Vagina (tissue), 2 donors: ENCODE measurements at regions not wholly inside any gene's neighbourhood (a gene's known extent, or its start where the extent isn't known, plus 50 kb on each side); places are given as distances from the start of the nearest gene placed in this dataset.

Experiments used
- DNase-seq, 2 donors: peaks; one replicate each; pipeline ENCODE4 v3.0.0-alpha.2; 2017; ENCODE audit errors: extremely low spot score in 2 of 2
- H3K27ac ChIP-seq: fragments of 200-600 bp; sonication (generic); one replicate; pipeline ENCODE4 v1.5.1; 2019
- H3K27me3 ChIP-seq: fragments of 200-600 bp; sonication (generic); one replicate; pipeline ENCODE4 v1.5.1; 2019
- H3K36me3 ChIP-seq, 2 donors: fragments of 200-600 bp; sonication (generic); one replicate each; pipeline ENCODE4 v1.5.1; 2017 to 2019
- H3K4me1 ChIP-seq: fragments of 200-600 bp; sonication (generic); one replicate; pipeline ENCODE4 v1.5.1; 2019
- H3K4me3 ChIP-seq, 2 donors: fragments of 200-600 bp; sonication (generic); 1 replicate in 1 of 2; 2 replicates in 1 of 2; pipeline ENCODE4 v1.5.1; 2016 to 2019
- H3K9me3 ChIP-seq: fragments of 200-600 bp; sonication (generic); one replicate; pipeline ENCODE4 v1.5.1; 2019
- POLR2A ChIP-seq, 2 donors: fragments of 450-650 bp; IDR thresholded peaks; one replicate each; pipeline ENCODE4 v1.6.1; 2017; ENCODE audit warnings: antibody characterized with exemption in 2 of 2, mild to moderate bottlenecking in 2 of 2, moderate library complexity in 2 of 2
- POLR2AphosphoS5 ChIP-seq, 2 donors: sonication (generic); formaldehyde crosslinking; IDR thresholded peaks; one replicate each; pipeline ENCODE4 v1.9.0; 2017; ENCODE audit warnings: antibody characterized with exemption in 2 of 2, mild to moderate bottlenecking in 2 of 2, low read depth in 1 of 2; ENCODE audit not compliant: insufficient read depth in 1 of 2
- intact Hi-C: fragments of 100-400 bp; cut with DNase I; formaldehyde crosslinking; loops from one replicate; pipeline ENCODE4 v1.15.1; 2023
- TF ChIP-seq, protein P1 (sequence below), 3 experiments: fragments of 450-650 bp in 2 of 3; fragments of 200-600 bp in 1 of 3; sonication (generic) in 1 of 3; IDR thresholded peaks; one replicate each; pipeline ENCODE4 v1.5.1; 2017 to 2019; ENCODE audit warnings: antibody characterized with exemption in 3 of 3, mild to moderate bottlenecking in 2 of 3, moderate library complexity in 2 of 3

DNA sequence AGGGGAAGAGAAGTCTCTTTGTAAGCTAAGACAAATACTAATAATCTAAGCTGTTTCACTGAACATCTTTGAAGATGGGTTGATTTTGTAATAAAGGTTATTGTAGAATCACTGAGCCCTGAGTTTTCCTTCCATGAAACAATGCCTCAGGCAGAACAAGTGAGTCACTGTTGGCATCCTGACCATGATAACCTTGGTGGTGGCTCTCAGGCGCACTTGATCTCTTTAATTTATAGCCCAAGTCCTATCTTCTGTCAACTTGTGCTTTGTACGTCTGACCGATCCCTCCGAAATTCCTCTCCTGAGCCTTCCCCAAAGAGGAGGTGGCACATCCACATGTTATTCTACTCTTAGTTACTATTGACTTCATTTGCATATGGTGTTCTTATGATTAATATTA is 812.9 kb downstream of the REEP3 start:
- H3K9me3 ChIP-seq, result no peaks in the 10 kb centered on the region
- no peak overlapping the region for H3K27ac ChIP-seq
- intact Hi-C loops, result no loop called here
- H3K4me1 ChIP-seq, result no peaks in the 10 kb centered on the region
- H3K36me3 ChIP-seq, result no peaks in the 10 kb centered on the region
- no peaks in the 10 kb centered on the region for H3K27me3 ChIP-seq
- no peak overlapping the region for H3K4me3 ChIP-seq
- TF ChIP-seq POLR2A (IDR thresholded peaks at IDR 0.05) (no peak), POLR2AphosphoS5 (IDR thresholded peaks at IDR 0.05; ENCODE audit: insufficient read depth in 1 of 2, low read depth in 1 of 2) (no peak)
- TF ChIP-seq, protein P1, sequence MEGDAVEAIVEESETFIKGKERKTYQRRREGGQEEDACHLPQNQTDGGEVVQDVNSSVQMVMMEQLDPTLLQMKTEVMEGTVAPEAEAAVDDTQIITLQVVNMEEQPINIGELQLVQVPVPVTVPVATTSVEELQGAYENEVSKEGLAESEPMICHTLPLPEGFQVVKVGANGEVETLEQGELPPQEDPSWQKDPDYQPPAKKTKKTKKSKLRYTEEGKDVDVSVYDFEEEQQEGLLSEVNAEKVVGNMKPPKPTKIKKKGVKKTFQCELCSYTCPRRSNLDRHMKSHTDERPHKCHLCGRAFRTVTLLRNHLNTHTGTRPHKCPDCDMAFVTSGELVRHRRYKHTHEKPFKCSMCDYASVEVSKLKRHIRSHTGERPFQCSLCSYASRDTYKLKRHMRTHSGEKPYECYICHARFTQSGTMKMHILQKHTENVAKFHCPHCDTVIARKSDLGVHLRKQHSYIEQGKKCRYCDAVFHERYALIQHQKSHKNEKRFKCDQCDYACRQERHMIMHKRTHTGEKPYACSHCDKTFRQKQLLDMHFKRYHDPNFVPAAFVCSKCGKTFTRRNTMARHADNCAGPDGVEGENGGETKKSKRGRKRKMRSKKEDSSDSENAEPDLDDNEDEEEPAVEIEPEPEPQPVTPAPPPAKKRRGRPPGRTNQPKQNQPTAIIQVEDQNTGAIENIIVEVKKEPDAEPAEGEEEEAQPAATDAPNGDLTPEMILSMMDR (IDR thresholded peaks at IDR 0.05), result no peak
- DNase-seq, result no peak

- no peak overlapping the region for H3K4me3 ChIP-seq
- H3K27me3 ChIP-seq, result no peaks in the 10 kb centered on the region
- H3K4me1 ChIP-seq, result no peaks in the 10 kb centered on the region
- no peaks in the 10 kb centered on the region for H3K36me3 ChIP-seq
- no peak for DNase-seq
- intact Hi-C loops, result no loop called here
- TF ChIP-seq, protein P1 (IDR thresholded peaks at IDR 0.05), result no peak
- no peak for TF ChIP-seq POLR2A (IDR thresholded peaks at IDR 0.05)
- TF ChIP-seq POLR2AphosphoS5 (IDR thresholded peaks at IDR 0.05; ENCODE audit: insufficient read depth in 1 of 2, low read depth in 1 of 2), result no peak
- no peak overlapping the region for H3K27ac ChIP-seq
- H3K9me3 ChIP-seq, result no peaks in the 10 kb centered on the region
Measured at GRCh38 chr10:64344211-64344610, 823.0 kb downstream of the REEP3 start.

DNA sequence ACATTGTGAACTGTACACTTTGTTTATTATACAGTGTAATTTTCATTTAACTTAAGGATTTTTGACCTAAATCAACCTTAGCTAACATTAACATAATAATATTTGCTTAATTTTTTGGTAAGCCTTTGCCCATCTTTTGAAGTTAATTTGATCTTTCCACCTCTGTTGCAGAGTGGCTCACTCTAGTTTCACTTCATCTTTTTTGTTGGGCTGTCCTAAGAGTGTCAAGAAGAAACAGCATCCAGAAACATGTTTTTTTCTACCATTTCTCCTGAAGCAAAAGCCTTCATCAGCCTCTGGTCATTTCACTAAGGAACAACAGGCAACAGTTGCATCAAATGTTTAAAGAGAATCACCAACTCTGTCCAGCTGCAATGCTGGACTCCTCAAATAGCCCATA is 824.7 kb downstream of the REEP3 start:
- DNase-seq, result no peak
- no peaks in the 10 kb centered on the region for H3K4me1 ChIP-seq
- TF ChIP-seq POLR2AphosphoS5 (IDR thresholded peaks at IDR 0.05; ENCODE audit: insufficient read depth in 1 of 2, low read depth in 1 of 2), result no peak
- TF ChIP-seq, protein P1 (IDR thresholded peaks at IDR 0.05), result no peak
- no peak for TF ChIP-seq POLR2A (IDR thresholded peaks at IDR 0.05)
- no peaks in the 10 kb centered on the region for H3K36me3 ChIP-seq
- H3K27ac ChIP-seq, result no peak overlapping the region
- H3K27me3 ChIP-seq, result no peaks in the 10 kb centered on the region
- no peak overlapping the region for H3K4me3 ChIP-seq
- intact Hi-C loops, result no loop called here
- no peaks in the 10 kb centered on the region for H3K9me3 ChIP-seq

DNA sequence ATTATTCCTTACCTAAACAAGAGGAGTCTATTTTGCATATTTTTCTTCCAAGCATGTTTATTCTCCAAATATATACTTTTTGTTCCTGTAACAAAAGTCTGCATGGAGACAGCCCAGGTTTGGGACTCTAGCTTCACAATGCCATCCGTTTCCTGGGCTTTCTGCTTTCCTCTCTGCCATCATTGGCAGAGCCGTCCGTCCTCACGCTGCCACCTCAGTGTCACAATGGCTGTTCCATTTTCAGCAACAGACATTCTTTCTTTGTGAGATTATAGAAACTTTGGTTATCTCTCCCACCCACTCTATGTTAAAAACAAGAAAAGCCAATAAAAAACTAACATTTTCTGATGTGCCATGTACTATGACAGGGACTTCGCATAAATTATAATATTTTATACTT is 825.2 kb downstream of the REEP3 start:
- H3K27me3 ChIP-seq, result no peaks in the 10 kb centered on the region
- H3K27ac ChIP-seq, result no peak overlapping the region
- intact Hi-C loops, result no loop called here
- no peaks in the 10 kb centered on the region for H3K4me1 ChIP-seq
- H3K4me3 ChIP-seq, result no peak overlapping the region
- DNase-seq, result no peak
- no peaks in the 10 kb centered on the region for H3K9me3 ChIP-seq
- no peak for TF ChIP-seq POLR2A (IDR thresholded peaks at IDR 0.05)
- no peak for TF ChIP-seq POLR2AphosphoS5 (IDR thresholded peaks at IDR 0.05; ENCODE audit: insufficient read depth in 1 of 2, low read depth in 1 of 2)
- TF ChIP-seq, protein P1 (IDR thresholded peaks at IDR 0.05), result no peak
- no peaks in the 10 kb centered on the region for H3K36me3 ChIP-seq

DNA sequence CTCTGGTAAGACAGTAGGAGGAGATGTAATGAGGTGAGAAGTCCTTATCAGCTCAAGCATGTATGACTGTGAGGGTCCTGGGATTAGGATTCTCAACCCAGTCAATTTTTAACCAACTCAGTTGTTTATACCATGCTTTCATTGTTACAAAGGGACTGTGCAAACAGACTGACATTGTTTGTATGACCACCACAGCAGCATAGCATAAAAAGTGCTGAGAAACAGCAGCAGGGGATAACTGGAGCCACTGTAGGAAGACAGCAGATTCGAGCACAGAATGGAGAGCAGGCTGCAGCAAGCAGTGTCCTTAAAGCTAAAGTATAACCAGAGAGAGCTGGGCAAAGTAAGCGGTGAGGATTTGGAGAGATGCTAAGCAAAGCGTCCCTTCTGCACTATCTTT is 829.5 kb downstream of the REEP3 start:
- TF ChIP-seq, protein P1 (IDR thresholded peaks at IDR 0.05), result no peak
- no peak for TF ChIP-seq POLR2AphosphoS5 (IDR thresholded peaks at IDR 0.05; ENCODE audit: insufficient read depth in 1 of 2, low read depth in 1 of 2)
- TF ChIP-seq POLR2A (IDR thresholded peaks at IDR 0.05), result no peak
- Histone ChIP-seq H3K9me3 (no peaks in the 10 kb centered on the region), H3K4me3 (no peak overlapping the region), H3K27me3 (no peaks in the 10 kb centered on the region), H3K4me1 (no peaks in the 10 kb centered on the region), H3K36me3 (no peaks in the 10 kb centered on the region), H3K27ac (no peak overlapping the region)
- DNase-seq, result no peak
- intact Hi-C loops, result no loop called here
